ENCODE measurements at regions not wholly inside any gene's neighbourhood (a gene's known extent, or its start where the extent isn't known, plus 50 kb on each side); places are given as distances from the start of the nearest gene placed in this dataset.

GRCh38 chr10:9234191-9234590 lies 1179.7 kb downstream of the GATA3 start:
- TF ChIP-seq EP300 (IDR thresholded peaks at IDR 0.05; ENCODE audit: borderline replicate concordance) (no peak), TAF1 (IDR thresholded peaks at IDR 0.05; ENCODE audit: low read depth) (no peak), NFIC (IDR thresholded peaks at IDR 0.05) (no peak), TEAD4 (IDR thresholded peaks at IDR 0.05) (no peak), EGR1 (IDR thresholded peaks at IDR 0.05) (no peak), USF1 (IDR thresholded peaks at IDR 0.05) (no peak), FOXM1 (IDR thresholded peaks at IDR 0.05; ENCODE audit: borderline replicate concordance, low read depth) (no peak)

GRCh38 chr10:9238041-9238440 lies 1183.6 kb downstream of the GATA3 start:
- TF ChIP-seq ZBTB7A (IDR thresholded peaks at IDR 0.05; ENCODE audit: low read depth) (no peak), MAX (IDR thresholded peaks at IDR 0.05) (no peak), NFIC (IDR thresholded peaks at IDR 0.05) (no peak)

- no peak for TF ChIP-seq YY1 (IDR thresholded peaks at IDR 0.05; ENCODE audit: low read depth)
- TF ChIP-seq ZBTB7A (IDR thresholded peaks at IDR 0.05; ENCODE audit: low read depth): no peak
- TF ChIP-seq RAD21 (IDR thresholded peaks at IDR 0.05; ENCODE audit: low read depth): no peak
- no peak for TF ChIP-seq REST (IDR thresholded peaks at IDR 0.05; ENCODE audit: low read depth)
- TF ChIP-seq NFIC (IDR thresholded peaks at IDR 0.05): no peak
- no peak for TF ChIP-seq CEBPB (IDR thresholded peaks at IDR 0.05)
- TF ChIP-seq EP300 (IDR thresholded peaks at IDR 0.05; ENCODE audit: borderline replicate concordance): no peak
- TF ChIP-seq CREB1 (IDR thresholded peaks at IDR 0.05; ENCODE audit: low read depth): no peak
- TF ChIP-seq TCF12 (IDR thresholded peaks at IDR 0.05; ENCODE audit: low read depth): no peak
- no peak for TF ChIP-seq EGR1 (IDR thresholded peaks at IDR 0.05)
- TF ChIP-seq FOXM1 (IDR thresholded peaks at IDR 0.05; ENCODE audit: borderline replicate concordance, low read depth): no peak
Measured at GRCh38 chr10:9239298-9239697, 1184.8 kb downstream of the GATA3 start.

GRCh38 chr10:9243941-9244411 lies 1189.5 kb downstream of the GATA3 start:
- TF ChIP-seq TEAD4 (IDR thresholded peaks at IDR 0.05) (no peak), USF1 (IDR thresholded peaks at IDR 0.05) (no peak), RAD21 (IDR thresholded peaks at IDR 0.05; ENCODE audit: low read depth) (no peak), EP300 (IDR thresholded peaks at IDR 0.05; ENCODE audit: borderline replicate concordance) (no peak), TCF12 (IDR thresholded peaks at IDR 0.05; ENCODE audit: low read depth) (no peak), MAX (IDR thresholded peaks at IDR 0.05) (no peak), YY1 (IDR thresholded peaks at IDR 0.05; ENCODE audit: low read depth) (no peak), NFIC (IDR thresholded peaks at IDR 0.05) (no peak), EGR1 (IDR thresholded peaks at IDR 0.05) (no peak), CEBPB (IDR thresholded peaks at IDR 0.05) (no peak), TAF1 (IDR thresholded peaks at IDR 0.05; ENCODE audit: low read depth) (no peak), REST (IDR thresholded peaks at IDR 0.05; ENCODE audit: low read depth) (no peak), CREB1 (IDR thresholded peaks at IDR 0.05; ENCODE audit: low read depth) (no peak), FOXM1 (IDR thresholded peaks at IDR 0.05; ENCODE audit: borderline replicate concordance, low read depth) (no peak), ZBTB7A (IDR thresholded peaks at IDR 0.05; ENCODE audit: low read depth) (no peak)

GRCh38 chr10:9244864-9245263 lies 1190.4 kb downstream of the GATA3 start:
- no peak for TF ChIP-seq REST (IDR thresholded peaks at IDR 0.05; ENCODE audit: low read depth)
- TF ChIP-seq EGR1 (IDR thresholded peaks at IDR 0.05): no peak
- TF ChIP-seq NFIC (IDR thresholded peaks at IDR 0.05): no peak
- TF ChIP-seq TAF1 (IDR thresholded peaks at IDR 0.05; ENCODE audit: low read depth): no peak
- TF ChIP-seq TCF12 (IDR thresholded peaks at IDR 0.05; ENCODE audit: low read depth): no peak
- no peak for TF ChIP-seq YY1 (IDR thresholded peaks at IDR 0.05; ENCODE audit: low read depth)
- no peak for TF ChIP-seq MAX (IDR thresholded peaks at IDR 0.05)
- TF ChIP-seq ZBTB7A (IDR thresholded peaks at IDR 0.05; ENCODE audit: low read depth): no peak
